Endothelial cell of umbilical vein (primary cell): ENCODE measurements at regions not wholly inside any gene's neighbourhood (a gene's known extent, or its start where the extent isn't known, plus 50 kb on each side); places are given as distances from the start of the nearest gene placed in this dataset.

Source experiments
- BruUV-seq: library from RNA; stranded (reverse); fragments of 400-500 nt; replicated peaks from 2 replicates; lab custom pipeline; 2021; lab: Mats Ljungman, UMichigan
- CTCF ChIA-PET: fragments of 300-600, 350-600 bp; sonication (Branson Sonifier 250); formaldehyde crosslinking; loops from one replicate; lab custom pipeline; 2021; ENCODE audit warnings: antibody characterized with exemption, inconsistent platforms; lab: Charles Lee
- POLR2A ChIA-PET: fragments of 300-600, 350-600 bp; sonication (Branson Sonifier 250); formaldehyde crosslinking; loops from one replicate; lab custom pipeline; 2021; ENCODE audit warnings: antibody characterized with exemption, inconsistent platforms; lab: Charles Lee
- DNase-seq: peaks from one replicate; pipeline ENCODE4 v3.0.0-alpha.2; 2011; ENCODE audit warnings: low read depth, low spot score
- FAIRE-seq: peaks from 2 replicates; lab custom pipeline; 2011; peaks lifted over from hg19 to GRCh38; lab: Jason Lieb, UNC
- H2AFZ ChIP-seq: 2 replicates; pipeline ENCODE4 v1.6.0; 2012; ENCODE audit warnings: low read depth, low read length, control low read depth, inconsistent platforms
- H3K27ac ChIP-seq: 2 replicates; pipeline ENCODE4 v1.5.1; 2011; ENCODE audit warnings: low read depth, mild to moderate bottlenecking, control low read depth, low read length, moderate library complexity; ENCODE audit not compliant: insufficient read depth
- H3K27me3 ChIP-seq, 2 experiments: 2 replicates each; pipeline versions ENCODE4 v1.6.0 to v1.6.1; 2011; ENCODE audit warnings: low read length in 2 of 2, mixed read lengths in 1 of 2; ENCODE audit not compliant: control insufficient read depth in 2 of 2, insufficient read depth in 2 of 2
- H3K36me3 ChIP-seq, 2 experiments: 2 replicates in 1 of 2; 3 replicates in 1 of 2; pipeline ENCODE4 v1.5.1; 2011; ENCODE audit warnings: low read length in 2 of 2, mild to moderate bottlenecking in 1 of 2, moderate library complexity in 1 of 2; ENCODE audit not compliant: control insufficient read depth in 2 of 2, insufficient read depth in 2 of 2; ENCODE audit errors: extremely low read depth in 1 of 2
- H3K4me1 ChIP-seq: 3 replicates; pipeline ENCODE4 v1.5.1; 2011; ENCODE audit warnings: mild to moderate bottlenecking, low read length; ENCODE audit not compliant: control insufficient read depth, insufficient read depth; ENCODE audit errors: extremely low read depth
- H3K4me2 ChIP-seq: 2 replicates; pipeline ENCODE4 v1.6.1; 2011; ENCODE audit warnings: low read length, control low read depth, mixed read lengths; ENCODE audit not compliant: insufficient read depth
- H3K4me3 ChIP-seq, 3 experiments: fragments of 200-600 bp in 1 of 3; sonication (generic), shearing (Covaris generic) in 1 of 3; replicated peaks in 1 of 3; 2 replicates each; pipeline ENCODE4 v1.5.1; 2011 to 2016; ENCODE audit warnings: control low read depth in 3 of 3, low read length in 3 of 3, mild to moderate bottlenecking in 2 of 3, inconsistent platforms in 1 of 3, low read depth in 1 of 3, moderate library complexity in 1 of 3; ENCODE audit not compliant: insufficient read depth in 1 of 3
- H3K79me2 ChIP-seq: 2 replicates; pipeline ENCODE4 v1.6.0; 2012; ENCODE audit warnings: low read length, inconsistent platforms; ENCODE audit not compliant: control insufficient read depth, insufficient read depth
- H3K9ac ChIP-seq: replicated peaks from 2 replicates; pipeline ENCODE3; 2011; ENCODE audit warnings: low read length, control low read depth; ENCODE audit not compliant: insufficient read depth; ENCODE audit errors: extremely low read depth
- H3K9me1 ChIP-seq: replicated peaks from 3 replicates; pipeline ENCODE4 v1.6.0; 2011; ENCODE audit warnings: mild to moderate bottlenecking, low read length; ENCODE audit not compliant: control insufficient read depth, insufficient read depth; ENCODE audit errors: extremely low read depth
- H3K9me3 ChIP-seq: replicated peaks from 2 replicates; pipeline ENCODE4 v1.5.1; 2012; ENCODE audit warnings: low read length, inconsistent platforms; ENCODE audit not compliant: control insufficient read depth, insufficient read depth
- H4K20me1 ChIP-seq: replicated peaks from 2 replicates; pipeline ENCODE3; 2011; ENCODE audit warnings: mild to moderate bottlenecking, low read length; ENCODE audit not compliant: control insufficient read depth, insufficient read depth; ENCODE audit errors: extremely low read depth
- CTCF ChIP-seq, 2 donors: IDR thresholded peaks; 1 replicate in 1 of 2; 2 replicates in 1 of 2; pipeline ENCODE4 v1.5.1; 2011; ENCODE audit warnings: low read length in 2 of 2, mild to moderate bottlenecking in 2 of 2, moderate library complexity in 2 of 2, control low read depth in 1 of 2, inconsistent platforms in 1 of 2, low read depth in 1 of 2; ENCODE audit not compliant: insufficient read depth in 1 of 2; ENCODE audit errors: extremely low read depth in 1 of 2
- EZH2 ChIP-seq: IDR thresholded peaks from 2 replicates; pipeline ENCODE4 v1.6.1; 2012; ENCODE audit warnings: borderline replicate concordance, low read depth, mild to moderate bottlenecking, moderate library complexity, low read length, inconsistent platforms; ENCODE audit not compliant: severe bottlenecking
- FOS ChIP-seq: IDR thresholded peaks from 2 replicates; pipeline ENCODE4 v1.6.1; 2011; ENCODE audit warnings: mild to moderate bottlenecking, low read length, moderate library complexity, borderline replicate concordance; ENCODE audit not compliant: insufficient read depth
- GATA2 ChIP-seq: IDR thresholded peaks from 2 replicates; pipeline ENCODE4 v1.7.0; 2011; ENCODE audit warnings: low read depth, mild to moderate bottlenecking, moderate library complexity, mixed read lengths, low read length; ENCODE audit not compliant: insufficient read length, insufficient read depth
- JUN ChIP-seq: IDR thresholded peaks from 2 replicates; pipeline ENCODE4 v1.6.1; 2011; ENCODE audit warnings: borderline replicate concordance, low read depth; ENCODE audit not compliant: insufficient read length, insufficient read depth
- MAX ChIP-seq: IDR thresholded peaks from 2 replicates; pipeline ENCODE4 v1.6.1; 2011; ENCODE audit not compliant: insufficient read depth, insufficient read length
- MYC ChIP-seq: IDR thresholded peaks from one replicate; pipeline ENCODE4 v1.6.1; 2011; ENCODE audit warnings: mild to moderate bottlenecking, low read depth, low read length
- POLR2A ChIP-seq: IDR thresholded peaks from 2 replicates; pipeline ENCODE4 v1.6.1; 2012; ENCODE audit warnings: low read depth, mild to moderate bottlenecking, control low read depth, low read length
- POLR2AphosphoS5 ChIP-seq: IDR thresholded peaks from 2 replicates; pipeline ENCODE4 v1.6.1; 2012; ENCODE audit warnings: low read depth, mild to moderate bottlenecking, control low read depth, low read length, moderate library complexity; ENCODE audit not compliant: insufficient read depth
- dilution Hi-C: fragments of 300-500 bp; cut with MboI; formaldehyde crosslinking; loops from one replicate; pipeline ENCODE4 v1.15.0; 2019; ENCODE audit warnings: low sequenced_read_pairs; ENCODE audit not compliant: extremely low pct_ligation_motif_present
- intact Hi-C: fragments of 100-400 bp; cut with micrococcal nuclease; formaldehyde crosslinking; loops from one replicate; pipeline ENCODE4 v1.10.0; 2022

- H3K4me3 ChIP-seq = no peak overlapping the region
- no TSS peak for BruUV-seq
- intact Hi-C loops (no loop called here), dilution Hi-C loops (no loop called here)
- POLR2A ChIA-PET = no interaction called here
- FAIRE-seq (no peak), DNase-seq (no peak)
- H3K36me3 ChIP-seq = no peaks in the 10 kb centered on the region
- H3K27ac ChIP-seq = no peak overlapping the region
- CTCF ChIA-PET = interaction anchor here (0.5 kb wide), 1 partner anchor 311 kb away, joined by 3 read pairs; no protein-coding TSS in a partner anchor
- H3K27me3 ChIP-seq = peaks cover 0 to 3% of the 10 kb centered on the region in 2 experiments
- no peaks in the 10 kb centered on the region for H4K20me1 ChIP-seq
- no peaks in the 10 kb centered on the region for H3K9me3 ChIP-seq
- H3K4me1 ChIP-seq = no peaks in the 10 kb centered on the region
- H3K9ac ChIP-seq = no peak overlapping the region
- H3K79me2 ChIP-seq = no peaks in the 10 kb centered on the region
- no peak for TF ChIP-seq MYC
- no peak for TF ChIP-seq FOS
- TF ChIP-seq EZH2 = no peak
- TF ChIP-seq POLR2A = no peak
- TF ChIP-seq GATA2 = no peak
- TF ChIP-seq JUN = no peak
- TF ChIP-seq POLR2AphosphoS5 = no peak
- no peak for TF ChIP-seq MAX
- no peak for TF ChIP-seq CTCF (IDR thresholded peaks at IDR 0.05; ENCODE audit: extremely low read depth in 1 of 2, insufficient read depth in 1 of 2, low read depth in 1 of 2, low read length in 2 of 2)
- no peak overlapping the region for H3K4me2 ChIP-seq
- H3K9me1 ChIP-seq = no peaks in the 10 kb centered on the region
- no peak overlapping the region for H2AFZ ChIP-seq
These were observed 172.8 kb downstream of the NHLRC3 start for GRCh38 chr13:39210961-39211534.
